ENCODE measurements at regions not wholly inside any gene's neighbourhood (a gene's known extent, or its start where the extent isn't known, plus 50 kb on each side); places are given as distances from the start of the nearest gene placed in this dataset.

- no peak for TF ChIP-seq CTCF (conservative IDR thresholded peaks at IDR 0.05; ENCODE audit: low read depth in 2 of 2)
- no peak for TF ChIP-seq NANOG (IDR thresholded peaks at IDR 0.05; ENCODE audit: borderline replicate concordance)
- no peak for TF ChIP-seq POLR2AphosphoS5 (IDR thresholded peaks at IDR 0.05; ENCODE audit: low read depth)
- no peak for TF ChIP-seq EZH2phosphoT487 (IDR thresholded peaks at IDR 0.05; ENCODE audit: unreplicated experiment)
- no peak for TF ChIP-seq CREB1 (CRISPR knock-in tag; IDR thresholded peaks at IDR 0.05; ENCODE audit: low read depth)
Measured at GRCh38 chr12:92650228-92650822, 52.5 kb upstream of the PLEKHG7 start.

Measured in GM23338 (cell line).